Astrocyte of the spinal cord (primary cell): ENCODE measurements at regions not wholly inside any gene's neighbourhood (a gene's known extent, or its start where the extent isn't known, plus 50 kb on each side); places are given as distances from the start of the nearest gene placed in this dataset.
A peak's percentile ranks its signal among the peaks of the same experiment; 100 is the strongest.

Source experiments
- DNase-seq: peaks from one replicate; pipeline ENCODE4 v3.0.0; 2011; ENCODE audit warnings: low read depth, low spot score
- H3K4me3 ChIP-seq: 2 replicates; pipeline ENCODE4 v1.5.1; 2011; ENCODE audit warnings: low read depth, mild to moderate bottlenecking, low read length, moderate library complexity
- CTCF ChIP-seq: IDR thresholded peaks from 2 replicates; pipeline ENCODE4 v1.5.1; 2012; ENCODE audit warnings: low read depth, mild to moderate bottlenecking, low read length, inconsistent platforms
- in situ Hi-C: cut with HindIII; loops from 2 replicates; pipeline ENCODE4 v1.10.0; 2017; ENCODE audit warnings: low sequenced_read_pairs

GRCh38 chr12:58621126-58621525 lies 299.2 kb downstream of the LRIG3 start:
- DNase-seq, result no peak
- no peak for TF ChIP-seq CTCF
- in situ Hi-C loops, result no loop called here
- no peak overlapping the region for H3K4me3 ChIP-seq

GRCh38 chr12:58629376-58629775 lies 290.9 kb downstream of the LRIG3 start:
- in situ Hi-C loops, result no loop called here
- no peak for TF ChIP-seq CTCF
- H3K4me3 ChIP-seq, result no peak overlapping the region
- DNase-seq, result no peak

- H3K4me3 ChIP-seq, result no peak overlapping the region
- peak; percentile 26 for DNase-seq
- in situ Hi-C loops, result no loop called here
- TF ChIP-seq CTCF, result no peak
Observed at GRCh38 chr12:58633479-58633878, 286.8 kb downstream of the LRIG3 start.

- in situ Hi-C loops, result no loop called here
- TF ChIP-seq CTCF, result no peak
- H3K4me3 ChIP-seq, result no peak overlapping the region
- DNase-seq, result no peak
Observed at GRCh38 chr12:58639318-58639934, 280.9 kb downstream of the LRIG3 start.

- no peak overlapping the region for H3K4me3 ChIP-seq
- DNase-seq, result no peak
- in situ Hi-C loops, result no loop called here
- TF ChIP-seq CTCF, result no peak
Observed at GRCh38 chr12:58640314-58640713, 280.0 kb downstream of the LRIG3 start.

- no peak for TF ChIP-seq CTCF
- H3K4me3 ChIP-seq, result no peak overlapping the region
- DNase-seq, result no peak
- in situ Hi-C loops, result no loop called here
Observed at GRCh38 chr12:58645946-58646345, 274.4 kb downstream of the LRIG3 start.

- no peak for TF ChIP-seq CTCF
- H3K4me3 ChIP-seq, result no peak overlapping the region
- no peak for DNase-seq
- in situ Hi-C loops, result no loop called here
Observed at GRCh38 chr12:58647495-58647894, 272.8 kb downstream of the LRIG3 start.
